Skeletal muscle satellite cell (primary cell): ENCODE measurements at regions not wholly inside any gene's neighbourhood (a gene's known extent, or its start where the extent isn't known, plus 50 kb on each side); places are given as distances from the start of the nearest gene placed in this dataset.

Source experiments
- H3K27me3 ChIP-seq: 2 replicates; pipeline ENCODE4 v1.7.0; 2013; ENCODE audit warnings: low read length; ENCODE audit not compliant: control insufficient read depth, insufficient read depth
- H3K36me3 ChIP-seq: 2 replicates; pipeline ENCODE4 v1.7.0; 2013; ENCODE audit warnings: mild to moderate bottlenecking, control low read depth, low read length; ENCODE audit not compliant: insufficient read depth
- H3K4me1 ChIP-seq: 2 replicates; pipeline ENCODE4 v1.7.0; 2013; ENCODE audit warnings: low read length; ENCODE audit not compliant: control insufficient read depth, insufficient read depth
- H3K4me2 ChIP-seq: 2 replicates; pipeline ENCODE4 v1.7.0; 2013; ENCODE audit warnings: mild to moderate bottlenecking, low read length
- H3K4me3 ChIP-seq: 2 replicates; pipeline ENCODE4 v1.7.0; 2013; ENCODE audit warnings: low read length
- H3K9ac ChIP-seq: 2 replicates; pipeline ENCODE4 v1.7.0; 2013; ENCODE audit warnings: mild to moderate bottlenecking, low read depth, low read length, moderate library complexity
- H3K9me3 ChIP-seq: replicated peaks from 2 replicates; pipeline ENCODE4 v1.7.0; 2013; ENCODE audit warnings: mild to moderate bottlenecking, control low read depth, low read length

- Histone ChIP-seq H3K4me2 (no peak overlapping the region), H3K4me3 (no peak overlapping the region), H3K9me3 (no peaks in the 10 kb centered on the region), H3K9ac (no peak overlapping the region), H3K36me3 (no peaks in the 10 kb centered on the region), H3K27me3 (no peaks in the 10 kb centered on the region), H3K4me1 (peaks cover 22% of the 10 kb centered on the region)
These were observed 291.2 kb downstream of the SRBD1 start for GRCh38 chr2:45319683-45320455.

GRCh38 chr2:45318686-45319085, 292.4 kb downstream of the SRBD1 start:
- H3K4me1 ChIP-seq = peaks cover 22% of the 10 kb centered on the region
- no peak overlapping the region for H3K4me2 ChIP-seq
- H3K27me3 ChIP-seq = no peaks in the 10 kb centered on the region

GRCh38 chr2:45316576-45317338, 294.3 kb downstream of the SRBD1 start:
- H3K4me2 ChIP-seq = peak overlapping the region; percentile 0
- no peak overlapping the region for H3K4me3 ChIP-seq
- no peaks in the 10 kb centered on the region for H3K36me3 ChIP-seq
- H3K9me3 ChIP-seq = no peaks in the 10 kb centered on the region
- no peaks in the 10 kb centered on the region for H3K27me3 ChIP-seq
- peak overlapping the region; percentile 47 for H3K9ac ChIP-seq
- peaks cover 22% of the 10 kb centered on the region for H3K4me1 ChIP-seq

More at GRCh38 chr2:45318686-45319085, 292.4 kb downstream of the SRBD1 start:
- Histone ChIP-seq H3K9me3 (no peaks in the 10 kb centered on the region), H3K36me3 (no peaks in the 10 kb centered on the region), H3K9ac (no peak overlapping the region), H3K4me3 (no peak overlapping the region)

GRCh38 chr2:45315861-45316260, 295.2 kb downstream of the SRBD1 start:
- peak overlapping the region; percentile 37 for H3K9ac ChIP-seq
- H3K4me2 ChIP-seq = peak overlapping the region; percentile 17
- H3K4me3 ChIP-seq = no peak overlapping the region

GRCh38 chr2:45312275-45312674, 298.8 kb downstream of the SRBD1 start:
- Histone ChIP-seq H3K36me3 (no peaks in the 10 kb centered on the region), H3K4me2 (no peak overlapping the region), H3K9me3 (no peaks in the 10 kb centered on the region), H3K27me3 (no peaks in the 10 kb centered on the region), H3K9ac (no peak overlapping the region), H3K4me3 (no peak overlapping the region), H3K4me1 (peaks cover 22% of the 10 kb centered on the region)

More at GRCh38 chr2:45315861-45316260, 295.2 kb downstream of the SRBD1 start:
- peaks cover 22% of the 10 kb centered on the region for H3K4me1 ChIP-seq
- no peaks in the 10 kb centered on the region for H3K9me3 ChIP-seq
- no peaks in the 10 kb centered on the region for H3K27me3 ChIP-seq
- H3K36me3 ChIP-seq = no peaks in the 10 kb centered on the region

- H3K4me1 ChIP-seq = peaks cover 15% of the 10 kb centered on the region
- no peaks in the 10 kb centered on the region for H3K9me3 ChIP-seq
- H3K4me3 ChIP-seq = no peak overlapping the region
- no peaks in the 10 kb centered on the region for H3K36me3 ChIP-seq
- H3K4me2 ChIP-seq = no peak overlapping the region
- H3K27me3 ChIP-seq = no peaks in the 10 kb centered on the region
- H3K9ac ChIP-seq = no peak overlapping the region
These were observed 299.5 kb downstream of the SRBD1 start for GRCh38 chr2:45311559-45311958.

GRCh38 chr2:45307147-45307546, 297.9 kb upstream of the SIX2 start:
- H3K4me2 ChIP-seq = no peak overlapping the region
- H3K4me3 ChIP-seq = no peak overlapping the region
- no peaks in the 10 kb centered on the region for H3K9me3 ChIP-seq
- H3K4me1 ChIP-seq = no peaks in the 10 kb centered on the region
- H3K36me3 ChIP-seq = no peaks in the 10 kb centered on the region
- H3K27me3 ChIP-seq = no peaks in the 10 kb centered on the region
- no peak overlapping the region for H3K9ac ChIP-seq

- H3K4me1 ChIP-seq = no peaks in the 10 kb centered on the region
- H3K4me3 ChIP-seq = no peak overlapping the region
- H3K9me3 ChIP-seq = no peaks in the 10 kb centered on the region
- no peak overlapping the region for H3K9ac ChIP-seq
- H3K27me3 ChIP-seq = no peaks in the 10 kb centered on the region
- no peak overlapping the region for H3K4me2 ChIP-seq
- H3K36me3 ChIP-seq = no peaks in the 10 kb centered on the region
These were observed 296.3 kb upstream of the SIX2 start for GRCh38 chr2:45305599-45305998.

GRCh38 chr2:45303417-45304202, 294.4 kb upstream of the SIX2 start:
- Histone ChIP-seq H3K4me3 (no peak overlapping the region), H3K27me3 (no peaks in the 10 kb centered on the region), H3K9ac (no peak overlapping the region), H3K4me2 (no peak overlapping the region), H3K9me3 (no peaks in the 10 kb centered on the region), H3K36me3 (no peaks in the 10 kb centered on the region), H3K4me1 (peaks cover 11% of the 10 kb centered on the region)

GRCh38 chr2:45301307-45302277, 292.3 kb upstream of the SIX2 start:
- Histone ChIP-seq H3K36me3 (no peaks in the 10 kb centered on the region), H3K9me3 (no peaks in the 10 kb centered on the region), H3K9ac (no peak overlapping the region), H3K27me3 (no peaks in the 10 kb centered on the region), H3K4me3 (no peak overlapping the region), H3K4me1 (peaks cover 14% of the 10 kb centered on the region), H3K4me2 (no peak overlapping the region)
